ENCODE measurements at regions not wholly inside any gene's neighbourhood (a gene's known extent, or its start where the extent isn't known, plus 50 kb on each side); places are given as distances from the start of the nearest gene placed in this dataset.

GRCh38 chr1:181858135-181858534 is 203.4 kb downstream of the ZNF648 start:
- peaks cover 10% of the 10 kb centered on the region for H3K27me3 Mint-ChIP-seq
- peaks cover 9% of the 10 kb centered on the region for H3K9me3 Mint-ChIP-seq
- no peaks in the 10 kb centered on the region for H3K4me1 Mint-ChIP-seq (ENCODE audit: low read depth)
- intact Hi-C loops (cut with micrococcal nuclease), result no loop called here
- no peaks in the 10 kb centered on the region for H3K36me3 Mint-ChIP-seq (ENCODE audit: low read depth)
- TF ChIP-seq CTCF (IDR thresholded peaks at IDR 0.05), result no peak
- H3K27ac Mint-ChIP-seq, result no peak overlapping the region
- no peak for ATAC-seq
- no peak overlapping the region for H3K4me3 Mint-ChIP-seq
- DNase-seq, result no peak
- CTCF ChIA-PET, result no interaction called here
- POLR2A ChIA-PET, result no interaction called here
